IPS-15b (cell line): ENCODE measurements at regions not wholly inside any gene's neighbourhood (a gene's known extent, or its start where the extent isn't known, plus 50 kb on each side); places are given as distances from the start of the nearest gene placed in this dataset.

Source experiments
- H3K27me3 ChIP-seq: one replicate; pipeline ENCODE4 v1.6.1; 2013; ENCODE audit warnings: low read length; ENCODE audit not compliant: control insufficient read depth, insufficient read depth
- H3K36me3 ChIP-seq: one replicate; pipeline ENCODE4 v1.6.1; 2013; ENCODE audit warnings: low read length; ENCODE audit not compliant: control insufficient read depth, insufficient read depth
- H3K4me1 ChIP-seq: one replicate; pipeline ENCODE4 v1.6.1; 2013; ENCODE audit warnings: mild to moderate bottlenecking, low read length; ENCODE audit not compliant: control insufficient read depth, insufficient read depth
- H3K4me3 ChIP-seq: one replicate; pipeline ENCODE4 v1.5.1; 2013; ENCODE audit warnings: low read depth, low read length
- H3K9ac ChIP-seq: one replicate; pipeline ENCODE4 v1.6.1; 2013; ENCODE audit warnings: low read depth, mild to moderate bottlenecking, low read length
- H3K9me3 ChIP-seq: one replicate; pipeline ENCODE4 v1.6.1; 2013; ENCODE audit warnings: mild to moderate bottlenecking, low read length; ENCODE audit not compliant: control insufficient read depth, insufficient read depth

DNA sequence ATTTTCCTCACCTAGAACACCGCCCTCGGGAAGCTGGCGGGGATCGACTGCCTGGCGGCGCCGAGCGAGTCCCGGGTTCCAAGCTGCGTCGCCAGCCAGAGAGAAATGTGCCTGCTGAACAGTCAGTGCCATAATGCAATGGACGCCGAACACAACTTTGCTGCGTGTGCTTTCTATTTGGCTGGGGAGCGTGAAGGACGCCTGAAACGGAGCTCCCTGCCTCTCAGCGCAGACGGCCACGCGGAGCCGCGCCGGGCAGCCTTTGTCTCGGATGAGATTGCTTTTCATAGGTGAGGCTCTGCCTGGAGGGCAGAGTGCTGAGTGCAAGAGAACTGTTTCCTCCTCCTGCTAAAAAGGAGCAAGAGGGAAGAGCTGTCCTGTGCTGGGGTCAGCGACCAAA lies 107.7 kb upstream of the BCOR start:
- Histone ChIP-seq H3K27me3 (peaks cover 6% of the 10 kb centered on the region), H3K4me3 (no peak overlapping the region), H3K9me3 (no peaks in the 10 kb centered on the region), H3K4me1 (no peaks in the 10 kb centered on the region), H3K36me3 (no peaks in the 10 kb centered on the region), H3K9ac (no peak overlapping the region)

DNA sequence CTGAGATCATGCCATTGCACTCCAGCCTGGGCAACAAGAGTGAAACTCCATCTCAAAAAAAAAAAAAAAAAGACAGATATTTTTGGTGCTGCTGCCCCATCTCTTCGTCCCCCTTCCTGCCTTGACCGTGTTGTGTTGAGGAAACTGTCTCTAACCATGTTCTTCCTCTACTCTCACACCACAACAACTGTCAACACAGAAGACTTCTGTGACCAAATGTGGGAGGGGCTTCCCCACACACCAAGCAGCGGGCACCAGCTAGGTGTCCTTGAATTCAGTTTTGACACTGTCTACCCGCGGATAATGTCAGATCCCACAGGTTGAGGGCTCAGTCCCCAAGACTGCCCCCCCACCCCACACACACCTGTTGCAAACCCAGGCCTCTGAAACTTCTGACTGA lies 104.7 kb upstream of the BCOR start:
- Histone ChIP-seq H3K4me3 (no peak overlapping the region), H3K9me3 (no peaks in the 10 kb centered on the region), H3K4me1 (no peaks in the 10 kb centered on the region), H3K9ac (no peak overlapping the region), H3K27me3 (peaks cover 6% of the 10 kb centered on the region), H3K36me3 (no peaks in the 10 kb centered on the region)

DNA sequence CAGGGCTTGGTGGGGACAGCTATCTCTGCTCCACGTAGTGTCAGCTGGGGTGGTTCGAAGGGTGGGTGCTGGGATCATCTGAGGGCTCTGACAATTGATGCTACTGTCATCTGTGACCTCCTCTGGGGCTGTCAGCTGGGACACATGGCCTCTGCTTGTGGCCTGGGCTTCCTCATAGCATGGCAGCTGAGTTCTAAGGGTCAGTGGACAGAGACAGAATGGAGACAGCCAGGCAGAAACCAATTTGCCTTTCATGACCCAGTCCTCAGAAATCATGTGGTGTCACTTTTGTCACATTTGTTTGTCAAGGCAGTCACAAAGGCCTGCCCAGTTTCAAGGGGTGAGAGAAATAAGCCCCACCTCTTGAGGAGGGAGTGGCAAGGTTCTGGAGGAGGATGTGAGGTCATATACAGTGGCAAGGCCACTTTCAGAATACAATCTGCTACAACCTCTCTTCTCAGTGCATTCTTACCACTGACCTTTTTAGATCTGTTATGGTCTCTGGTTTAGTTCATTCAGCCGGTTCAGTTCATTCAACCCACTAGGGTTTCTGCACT lies 103.6 kb upstream of the BCOR start:
- Histone ChIP-seq H3K4me3 (no peak overlapping the region), H3K9ac (no peak overlapping the region), H3K4me1 (no peaks in the 10 kb centered on the region), H3K36me3 (no peaks in the 10 kb centered on the region), H3K27me3 (peaks cover 6% of the 10 kb centered on the region), H3K9me3 (no peaks in the 10 kb centered on the region)

DNA sequence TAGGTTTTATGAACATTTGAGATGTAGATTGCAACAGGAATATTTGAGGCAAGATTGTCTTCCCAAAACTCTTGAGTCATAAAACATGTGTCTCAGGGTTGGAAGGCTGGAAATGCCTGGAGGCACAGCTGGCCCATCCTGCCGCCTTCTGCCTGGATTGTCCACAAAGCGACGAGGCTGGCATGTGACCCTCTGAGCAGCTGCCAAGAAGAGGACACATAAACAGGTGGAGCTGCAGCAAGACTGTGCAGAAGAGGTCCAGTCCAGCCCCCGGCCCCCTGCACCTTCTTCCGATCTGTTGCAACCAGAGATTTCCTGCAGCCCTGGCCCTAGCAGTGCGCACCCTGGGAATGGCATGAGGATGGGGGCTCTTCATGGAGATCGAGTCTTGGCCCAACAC lies 101.9 kb upstream of the BCOR start:
- H3K27me3 ChIP-seq, result no peaks in the 10 kb centered on the region
- no peaks in the 10 kb centered on the region for H3K36me3 ChIP-seq
- H3K9me3 ChIP-seq, result no peaks in the 10 kb centered on the region
- no peak overlapping the region for H3K4me3 ChIP-seq
- H3K9ac ChIP-seq, result no peak overlapping the region
- H3K4me1 ChIP-seq, result no peaks in the 10 kb centered on the region

- Histone ChIP-seq H3K4me3 (no peak overlapping the region), H3K9me3 (no peaks in the 10 kb centered on the region), H3K27me3 (no peaks in the 10 kb centered on the region), H3K4me1 (no peaks in the 10 kb centered on the region), H3K36me3 (no peaks in the 10 kb centered on the region), H3K9ac (no peak overlapping the region)
These were observed 99.3 kb upstream of the BCOR start for GRCh38 chrX:40197071-40197470.

DNA sequence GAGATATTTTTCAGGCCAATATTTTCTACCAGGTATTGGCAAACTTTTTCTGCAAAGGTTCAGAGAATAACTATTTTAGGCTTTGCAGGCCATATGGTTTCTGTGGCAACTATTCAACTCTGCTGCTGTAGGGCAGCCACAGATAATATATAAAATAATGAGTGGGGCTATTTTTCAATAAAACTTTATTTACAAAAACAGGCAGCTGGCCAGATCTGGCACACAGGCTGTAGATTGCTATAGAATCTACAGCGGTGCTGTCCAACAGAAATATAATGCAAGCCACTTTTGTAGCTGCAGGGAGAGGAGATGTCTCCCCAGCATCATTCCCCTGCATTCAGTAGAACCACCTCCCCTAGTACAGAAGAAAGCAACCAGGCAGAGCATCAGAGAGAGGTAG lies 97.6 kb upstream of the BCOR start:
- Histone ChIP-seq H3K36me3 (no peaks in the 10 kb centered on the region), H3K9me3 (no peaks in the 10 kb centered on the region), H3K4me1 (no peaks in the 10 kb centered on the region), H3K4me3 (no peak overlapping the region), H3K27me3 (no peaks in the 10 kb centered on the region), H3K9ac (no peak overlapping the region)

- no peak overlapping the region for H3K4me3 ChIP-seq
- no peak overlapping the region for H3K9ac ChIP-seq
- no peaks in the 10 kb centered on the region for H3K4me1 ChIP-seq
- no peaks in the 10 kb centered on the region for H3K27me3 ChIP-seq
- H3K36me3 ChIP-seq, result no peaks in the 10 kb centered on the region
- H3K9me3 ChIP-seq, result no peaks in the 10 kb centered on the region
These were observed 94.4 kb upstream of the BCOR start for GRCh38 chrX:40192196-40192595.

DNA sequence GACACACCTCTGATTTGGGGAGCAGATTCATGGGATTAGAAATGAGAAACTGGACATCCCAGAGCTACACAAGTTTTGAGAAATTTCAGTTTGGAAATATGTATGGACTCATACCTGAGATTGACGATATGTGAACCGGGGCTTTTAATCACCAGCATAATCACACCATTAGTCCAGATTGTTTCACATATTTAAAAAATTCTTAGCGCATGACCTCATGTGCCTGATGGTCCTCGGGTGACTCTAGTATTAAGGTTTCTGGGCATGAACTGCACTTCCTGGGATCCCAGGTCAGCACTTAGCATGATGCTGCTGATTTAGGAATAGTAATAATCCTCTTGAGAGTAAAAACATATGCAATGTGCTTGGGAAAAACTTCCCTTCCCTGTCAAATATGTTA lies 91.9 kb upstream of the BCOR start:
- Histone ChIP-seq H3K4me1 (no peaks in the 10 kb centered on the region), H3K9me3 (peaks cover 4% of the 10 kb centered on the region), H3K4me3 (no peak overlapping the region), H3K9ac (no peak overlapping the region), H3K36me3 (no peaks in the 10 kb centered on the region), H3K27me3 (no peaks in the 10 kb centered on the region)

GRCh38 chrX:40188573-40189417 lies 91.0 kb upstream of the BCOR start:
- H3K27me3 ChIP-seq, result no peaks in the 10 kb centered on the region
- H3K4me1 ChIP-seq, result no peaks in the 10 kb centered on the region
- H3K36me3 ChIP-seq, result no peaks in the 10 kb centered on the region
- no peak overlapping the region for H3K4me3 ChIP-seq
- peaks cover 4% of the 10 kb centered on the region for H3K9me3 ChIP-seq
- no peak overlapping the region for H3K9ac ChIP-seq

DNA sequence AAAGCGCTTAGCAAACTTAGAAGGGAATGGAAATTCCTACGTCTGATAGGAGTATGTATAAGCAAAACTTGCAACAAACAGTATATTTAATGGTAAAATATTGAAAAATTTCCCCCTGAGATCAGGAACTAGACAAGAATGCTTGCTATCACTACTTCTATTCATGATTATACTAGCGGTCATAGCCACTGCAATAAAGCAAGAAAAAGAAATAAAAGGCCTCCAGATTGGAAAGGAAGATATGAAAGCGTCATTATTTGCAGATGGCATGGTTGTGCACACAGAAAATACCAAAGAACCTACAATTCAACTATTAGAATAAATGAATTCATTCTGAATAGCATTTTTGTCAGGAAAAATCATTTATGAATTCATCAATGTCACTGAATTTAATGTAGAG lies 87.2 kb upstream of the BCOR start:
- H3K9me3 ChIP-seq, result peaks cover 4% of the 10 kb centered on the region
- no peaks in the 10 kb centered on the region for H3K4me1 ChIP-seq
- H3K4me3 ChIP-seq, result no peak overlapping the region

GRCh38 chrX:40182615-40183014 lies 84.9 kb upstream of the BCOR start:
- Histone ChIP-seq H3K9ac (no peak overlapping the region), H3K4me1 (no peaks in the 10 kb centered on the region), H3K36me3 (no peaks in the 10 kb centered on the region), H3K4me3 (no peak overlapping the region), H3K27me3 (peaks cover 5% of the 10 kb centered on the region), H3K9me3 (peaks cover 4% of the 10 kb centered on the region)

More for the DNA sequence above, 87.2 kb upstream of the BCOR start:
- no peak overlapping the region for H3K9ac ChIP-seq
- no peaks in the 10 kb centered on the region for H3K27me3 ChIP-seq
- H3K36me3 ChIP-seq, result no peaks in the 10 kb centered on the region

DNA sequence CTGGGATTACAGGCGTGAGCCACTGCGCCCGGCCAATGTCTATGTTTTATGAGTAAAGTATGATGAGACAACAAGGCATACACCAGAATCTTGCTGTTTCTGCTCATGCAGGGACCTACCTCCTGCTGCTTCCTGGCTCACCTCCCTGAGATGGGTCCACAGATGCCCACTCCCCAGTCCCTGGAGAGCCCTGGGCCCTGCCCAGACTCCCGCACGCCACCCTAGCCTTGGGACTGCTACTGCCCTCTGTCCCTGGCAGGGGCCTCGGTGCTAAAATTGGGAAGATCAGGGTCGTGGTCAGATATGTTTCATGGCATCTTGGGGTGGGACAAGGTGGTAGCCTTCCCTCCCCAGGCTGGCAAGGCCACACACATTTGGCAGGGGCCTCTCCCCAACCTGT lies 84.3 kb upstream of the BCOR start:
- Histone ChIP-seq H3K9ac (no peak overlapping the region), H3K27me3 (peaks cover 9% of the 10 kb centered on the region), H3K4me3 (no peak overlapping the region), H3K4me1 (peaks cover 4% of the 10 kb centered on the region), H3K9me3 (peaks cover 4% of the 10 kb centered on the region), H3K36me3 (no peaks in the 10 kb centered on the region)
